NCI-H1930 (cell line): ENCODE measurements at regions not wholly inside any gene's neighbourhood (a gene's known extent, or its start where the extent isn't known, plus 50 kb on each side); places are given as distances from the start of the nearest gene placed in this dataset.
"Not testable (repeated sequence)": the region's sequence is repeated elsewhere in the genome, so short reads cannot be mapped to it uniquely, and the experiment has no call there.

Experiments used
- DNase-seq, 2 experiments: peaks; one replicate each; lab custom pipeline; 2025; lab: John Stamatoyannopoulos, UW

- no peak for DNase-seq
These were observed 2320.1 kb downstream of the ARAP2 start for GRCh38 chr4:33924239-33924638.

GRCh38 chr4:33924811-33925210, 2319.5 kb downstream of the ARAP2 start:
- DNase-seq: no peak

GRCh38 chr4:33930497-33930896, 2313.8 kb downstream of the ARAP2 start:
- no peak for DNase-seq

GRCh38 chr4:33931026-33931425, 2313.3 kb downstream of the ARAP2 start:
- DNase-seq: no peak

GRCh38 chr4:33940281-33940680, 2304.0 kb downstream of the ARAP2 start:
- DNase-seq: no peak

- DNase-seq: no peak
These were observed 2302.5 kb downstream of the ARAP2 start for GRCh38 chr4:33941854-33942253.

- no peak for DNase-seq
These were observed 2295.4 kb downstream of the ARAP2 start for GRCh38 chr4:33948921-33949320.

- not testable (repeated sequence) for DNase-seq
These were observed 2290.5 kb downstream of the ARAP2 start for GRCh38 chr4:33953848-33954247.

- no peak for DNase-seq
These were observed 2289.6 kb downstream of the ARAP2 start for GRCh38 chr4:33954759-33955158.

- DNase-seq: peak in 1 of 2 experiments; percentile 12
These were observed 2284.8 kb downstream of the ARAP2 start for GRCh38 chr4:33959519-33959918.

GRCh38 chr4:33961761-33962160, 2282.6 kb downstream of the ARAP2 start:
- no peak for DNase-seq

- no peak for DNase-seq
These were observed 2277.5 kb downstream of the ARAP2 start for GRCh38 chr4:33966808-33967207.

- DNase-seq: no peak
These were observed 2270.0 kb downstream of the ARAP2 start for GRCh38 chr4:33974270-33974669.

GRCh38 chr4:33975995-33976394, 2268.3 kb downstream of the ARAP2 start:
- no peak for DNase-seq

GRCh38 chr4:33979781-33980180, 2264.5 kb downstream of the ARAP2 start:
- not testable (repeated sequence) for DNase-seq

- no peak for DNase-seq
These were observed 2264.0 kb downstream of the ARAP2 start for GRCh38 chr4:33980361-33980760.

- DNase-seq: peak; percentile 32 to 43
These were observed 2254.4 kb downstream of the ARAP2 start for GRCh38 chr4:33989820-33990443.

- no peak for DNase-seq
These were observed 2248.1 kb downstream of the ARAP2 start for GRCh38 chr4:33996075-33996718.

- no peak for DNase-seq
These were observed 2246.0 kb downstream of the ARAP2 start for GRCh38 chr4:33998291-33998690.

GRCh38 chr4:34000356-34000755, 2244.0 kb downstream of the ARAP2 start:
- no peak for DNase-seq

GRCh38 chr4:34006540-34006939, 2237.8 kb downstream of the ARAP2 start:
- DNase-seq: not testable (repeated sequence)

GRCh38 chr4:34009951-34010350, 2234.4 kb downstream of the ARAP2 start:
- no peak for DNase-seq

GRCh38 chr4:34010751-34011519, 2233.4 kb downstream of the ARAP2 start:
- DNase-seq: no peak
